GM10266 (cell line): ENCODE measurements at regions not wholly inside any gene's neighbourhood (a gene's known extent, or its start where the extent isn't known, plus 50 kb on each side); places are given as distances from the start of the nearest gene placed in this dataset.

ENCODE experiments used
- DNase-seq: peaks from one replicate; pipeline ENCODE4 v3.0.0; 2012; ENCODE audit errors: extremely low spot score
- TF ChIP-seq, protein P1 (sequence below): IDR thresholded peaks from 2 replicates; pipeline ENCODE4 v1.5.1; 2012; ENCODE audit warnings: mild to moderate bottlenecking, low read depth; ENCODE audit not compliant: control insufficient read depth, insufficient read depth; ENCODE audit errors: missing control alignments

DNA sequence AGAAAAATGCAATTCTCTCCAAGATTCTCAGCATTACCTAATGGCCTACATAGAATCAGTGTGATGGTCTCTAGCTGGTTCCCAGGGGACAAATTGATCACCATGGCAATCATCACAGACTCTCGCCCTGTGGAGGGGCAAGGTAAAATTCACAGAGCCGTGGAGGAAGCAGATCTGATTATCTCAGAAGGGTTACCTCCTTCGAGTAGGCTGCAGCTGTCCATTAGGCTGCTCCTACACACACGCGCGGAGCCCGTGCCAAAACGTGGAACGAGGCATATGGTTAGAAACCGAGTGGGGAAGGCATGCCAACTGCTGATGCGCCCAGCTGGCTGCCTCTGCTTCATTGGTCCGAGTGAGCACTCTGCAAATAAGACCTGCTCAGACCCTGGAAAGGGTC, 52.8 kb upstream of the PTER start:
- no peak for DNase-seq
- TF ChIP-seq, protein P1, sequence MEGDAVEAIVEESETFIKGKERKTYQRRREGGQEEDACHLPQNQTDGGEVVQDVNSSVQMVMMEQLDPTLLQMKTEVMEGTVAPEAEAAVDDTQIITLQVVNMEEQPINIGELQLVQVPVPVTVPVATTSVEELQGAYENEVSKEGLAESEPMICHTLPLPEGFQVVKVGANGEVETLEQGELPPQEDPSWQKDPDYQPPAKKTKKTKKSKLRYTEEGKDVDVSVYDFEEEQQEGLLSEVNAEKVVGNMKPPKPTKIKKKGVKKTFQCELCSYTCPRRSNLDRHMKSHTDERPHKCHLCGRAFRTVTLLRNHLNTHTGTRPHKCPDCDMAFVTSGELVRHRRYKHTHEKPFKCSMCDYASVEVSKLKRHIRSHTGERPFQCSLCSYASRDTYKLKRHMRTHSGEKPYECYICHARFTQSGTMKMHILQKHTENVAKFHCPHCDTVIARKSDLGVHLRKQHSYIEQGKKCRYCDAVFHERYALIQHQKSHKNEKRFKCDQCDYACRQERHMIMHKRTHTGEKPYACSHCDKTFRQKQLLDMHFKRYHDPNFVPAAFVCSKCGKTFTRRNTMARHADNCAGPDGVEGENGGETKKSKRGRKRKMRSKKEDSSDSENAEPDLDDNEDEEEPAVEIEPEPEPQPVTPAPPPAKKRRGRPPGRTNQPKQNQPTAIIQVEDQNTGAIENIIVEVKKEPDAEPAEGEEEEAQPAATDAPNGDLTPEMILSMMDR = no peak

DNA sequence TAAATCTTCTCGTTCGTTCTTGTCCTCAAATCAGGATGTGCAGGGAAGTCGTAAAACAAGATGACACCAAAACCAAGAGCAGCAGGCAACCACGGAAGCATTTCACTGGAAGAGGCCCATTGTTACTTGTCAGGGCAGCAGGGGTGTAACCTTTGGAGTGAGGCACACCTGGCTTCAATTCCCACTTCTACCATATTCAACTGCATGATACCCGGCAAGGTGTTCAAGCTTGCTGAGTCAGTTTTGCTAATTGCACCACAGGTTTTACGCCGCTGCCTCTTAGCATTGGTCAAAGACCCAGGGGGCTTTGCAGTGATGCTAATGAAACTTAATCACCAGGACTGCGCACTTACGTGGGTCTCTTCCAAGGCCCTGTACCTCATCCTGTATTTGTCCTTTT, 50.0 kb upstream of the PTER start:
- TF ChIP-seq, protein P1 = no peak
- no peak for DNase-seq
